HEK293T (cell line): ENCODE measurements at regions not wholly inside any gene's neighbourhood (a gene's known extent, or its start where the extent isn't known, plus 50 kb on each side); places are given as distances from the start of the nearest gene placed in this dataset.

ENCODE experiments used
- CTCF ChIA-PET: fragments of 350-600 bp; formaldehyde crosslinking; extraction: SDS; loops from one replicate; lab custom pipeline; 2021; ENCODE audit warnings: antibody characterized with exemption, inconsistent platforms; lab: Yijun Ruan, JAX
- POLR2A ChIA-PET: fragments of 350-600 bp; formaldehyde crosslinking; extraction: SDS; loops from one replicate; lab custom pipeline; 2020; ENCODE audit warnings: antibody characterized with exemption, inconsistent platforms; lab: Yijun Ruan, JAX
- DNase-seq: peaks from one replicate; pipeline ENCODE4 v3.0.0; 2012; ENCODE audit warnings: mixed read lengths; ENCODE audit errors: extremely low spot score
- ARNT ChIP-seq: fragments of 450-650 bp; IDR thresholded peaks from 2 replicates; pipeline ENCODE4 v1.6.1; 2017; ENCODE audit warnings: mild to moderate bottlenecking
- BHLHE40 ChIP-seq: fragments of 450-650 bp; IDR thresholded peaks from 2 replicates; pipeline ENCODE4 v1.6.1; 2016; ENCODE audit warnings: mild to moderate bottlenecking, moderate library complexity, borderline replicate concordance
- CTBP1 ChIP-seq: fragments of 450-650 bp; IDR thresholded peaks from 2 replicates; pipeline ENCODE4 v1.6.1; 2016; ENCODE audit warnings: borderline replicate concordance
- ELF4 ChIP-seq: fragments of 450-650 bp; IDR thresholded peaks from 2 replicates; pipeline ENCODE4 v1.6.1; 2017; ENCODE audit warnings: antibody characterized with exemption
- FOXA1 ChIP-seq: fragments of 450-650 bp; IDR thresholded peaks from 2 replicates; pipeline ENCODE4 v1.6.1; 2016; ENCODE audit warnings: mild to moderate bottlenecking
- FOXK2 ChIP-seq: fragments of 450-650 bp; IDR thresholded peaks from 2 replicates; pipeline ENCODE4 v1.6.1; 2016; ENCODE audit warnings: mild to moderate bottlenecking
- FOXM1 ChIP-seq: fragments of 450-650 bp; IDR thresholded peaks from 2 replicates; pipeline ENCODE4 v1.6.1; 2017; ENCODE audit warnings: mild to moderate bottlenecking, borderline replicate concordance
- HDGF ChIP-seq: fragments of 450-650 bp; IDR thresholded peaks from 2 replicates; pipeline ENCODE4 v1.6.1; 2017; ENCODE audit warnings: antibody characterized with exemption, borderline replicate concordance
- L3MBTL2 ChIP-seq: fragments of 450-650 bp; conservative IDR thresholded peaks from 2 replicates; pipeline ENCODE4 v1.6.1; 2016; ENCODE audit warnings: mild to moderate bottlenecking
- LEF1 ChIP-seq: fragments of 450-650 bp; IDR thresholded peaks from 2 replicates; pipeline ENCODE4 v1.6.1; 2017; ENCODE audit warnings: mild to moderate bottlenecking, borderline replicate concordance
- NFRKB ChIP-seq: fragments of 450-650 bp; IDR thresholded peaks from 2 replicates; pipeline ENCODE4 v1.6.1; 2016; ENCODE audit warnings: mild to moderate bottlenecking, moderate library complexity
- SP1 ChIP-seq: fragments of 450-650 bp; IDR thresholded peaks from 2 replicates; pipeline ENCODE4 v1.6.1; 2017
- SUZ12 ChIP-seq: fragments of 450-650 bp; IDR thresholded peaks from 2 replicates; pipeline ENCODE4 v1.6.1; 2016; ENCODE audit warnings: mild to moderate bottlenecking
- TARDBP ChIP-seq: fragments of 450-650 bp; IDR thresholded peaks from 2 replicates; pipeline ENCODE4 v1.6.1; 2016
- ZNF384 ChIP-seq: fragments of 450-650 bp; IDR thresholded peaks from 2 replicates; pipeline ENCODE4 v1.6.1; 2016
- TF ChIP-seq, protein P1 (sequence below): fragments of 450-650 bp; IDR thresholded peaks from 2 replicates; pipeline ENCODE4 v1.6.1; 2016

DNA sequence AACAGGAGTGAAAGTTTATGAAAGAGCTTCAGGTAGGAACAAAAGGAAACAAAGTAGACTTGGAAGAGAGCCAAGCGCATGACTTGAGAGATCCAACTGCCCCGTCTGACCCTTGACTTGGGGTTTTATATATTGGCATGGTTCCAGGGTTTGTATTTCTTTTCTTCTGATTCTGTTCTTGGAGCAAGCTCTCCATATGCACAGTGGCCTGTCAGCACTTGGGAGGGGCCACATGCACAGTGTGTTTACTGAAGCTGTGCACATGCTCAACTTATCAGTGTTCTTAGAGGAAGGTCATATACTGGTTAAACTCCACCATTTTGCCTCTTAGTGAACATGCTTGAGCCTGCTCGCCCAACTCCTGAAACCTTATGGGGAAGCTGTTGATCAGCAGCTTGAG lies 953.7 kb downstream of the TFAP2A start:
- ChIA-PET POLR2A (no interaction called here), CTCF (no interaction called here)
- TF ChIP-seq ARNT (no peak), ZNF384 (no peak), ELF4 (no peak), NFRKB (no peak), FOXK2 (no peak), FOXA1 (no peak), FOXM1 (no peak), BHLHE40 (no peak), CTBP1 (no peak), LEF1 (no peak), SP1 (no peak), SUZ12 (no peak), TARDBP (no peak), HDGF (no peak)
- TF ChIP-seq, protein P1, sequence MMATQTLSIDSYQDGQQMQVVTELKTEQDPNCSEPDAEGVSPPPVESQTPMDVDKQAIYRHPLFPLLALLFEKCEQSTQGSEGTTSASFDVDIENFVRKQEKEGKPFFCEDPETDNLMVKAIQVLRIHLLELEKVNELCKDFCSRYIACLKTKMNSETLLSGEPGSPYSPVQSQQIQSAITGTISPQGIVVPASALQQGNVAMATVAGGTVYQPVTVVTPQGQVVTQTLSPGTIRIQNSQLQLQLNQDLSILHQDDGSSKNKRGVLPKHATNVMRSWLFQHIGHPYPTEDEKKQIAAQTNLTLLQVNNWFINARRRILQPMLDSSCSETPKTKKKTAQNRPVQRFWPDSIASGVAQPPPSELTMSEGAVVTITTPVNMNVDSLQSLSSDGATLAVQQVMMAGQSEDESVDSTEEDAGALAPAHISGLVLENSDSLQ, result no peak
- no peak for DNase-seq

DNA sequence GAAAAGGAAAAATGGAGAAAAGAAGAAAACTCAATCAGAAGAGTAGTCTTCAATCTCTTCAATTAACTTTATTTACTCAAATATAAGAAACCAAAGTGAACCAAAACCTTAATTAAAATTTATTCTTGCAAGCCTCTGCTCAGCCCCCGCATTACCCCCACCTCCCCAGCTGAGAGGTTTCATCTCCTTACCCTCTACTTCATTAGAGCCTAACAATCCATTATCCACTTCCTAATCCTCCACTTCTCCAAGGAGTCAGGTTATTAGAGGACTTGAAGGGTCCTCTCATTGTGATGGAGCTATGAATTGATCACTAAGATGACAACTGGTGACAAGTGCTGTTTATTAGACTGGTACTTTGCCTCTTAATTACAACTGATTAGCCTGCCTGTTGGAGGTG lies 956.5 kb downstream of the TFAP2A start:
- TF ChIP-seq FOXM1, result no peak
- no peak for TF ChIP-seq FOXA1
- no peak for TF ChIP-seq CTBP1
- TF ChIP-seq ZNF384, result no peak
- no peak for TF ChIP-seq SP1
- no peak for TF ChIP-seq NFRKB
- no peak for TF ChIP-seq ARNT
- TF ChIP-seq TARDBP, result no peak
- no peak for TF ChIP-seq ELF4
- no peak for TF ChIP-seq BHLHE40
- no peak for TF ChIP-seq LEF1
- no peak for TF ChIP-seq SUZ12
- TF ChIP-seq, protein P1, result no peak
- no peak for TF ChIP-seq FOXK2
- no peak for TF ChIP-seq L3MBTL2
- no peak for TF ChIP-seq HDGF
- CTCF ChIA-PET, result no interaction called here
- POLR2A ChIA-PET, result no interaction called here
- no peak for DNase-seq

- CTCF ChIA-PET, result no interaction called here
Measured at GRCh38 chr6:9455864-9456658, 958.8 kb downstream of the TFAP2A start.

DNA sequence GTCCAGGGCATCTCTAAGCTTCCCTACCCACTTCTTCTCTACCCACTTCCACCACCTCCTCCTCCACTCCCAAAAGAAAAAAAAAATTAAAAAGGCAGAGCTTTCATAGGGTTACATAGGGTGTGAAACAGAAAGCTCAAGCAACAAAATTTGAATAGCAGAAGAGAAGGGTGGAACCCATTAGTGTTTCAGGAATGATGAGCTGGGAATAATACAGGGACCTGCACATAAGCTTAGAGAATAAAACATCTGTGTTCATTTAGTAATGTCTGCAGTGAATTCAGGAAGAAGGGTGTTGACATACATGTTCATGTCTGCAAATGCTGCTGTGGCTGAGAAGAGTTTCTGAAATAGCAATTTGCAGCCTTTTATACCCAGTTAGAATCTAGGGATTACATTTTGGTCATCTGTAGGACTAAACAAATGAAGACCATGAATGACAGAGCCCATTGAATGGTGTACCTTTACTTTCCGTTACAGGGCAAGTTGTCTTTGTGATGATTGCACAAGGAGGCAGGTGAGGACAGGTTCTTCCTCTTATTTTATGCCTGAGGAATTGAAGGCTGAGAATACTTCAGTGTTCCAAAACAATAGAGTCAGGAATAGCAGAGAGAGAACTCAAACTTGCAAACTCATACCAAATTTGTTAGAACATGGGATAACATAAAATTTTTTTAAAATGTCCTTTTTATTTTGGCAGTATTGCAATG lies 975.1 kb downstream of the TFAP2A start:
- DNase-seq, result no peak
- POLR2A ChIA-PET, result no interaction called here

More at GRCh38 chr6:9455864-9456658, 958.8 kb downstream of the TFAP2A start:
- POLR2A ChIA-PET, result no interaction called here
- TF ChIP-seq NFRKB, result no peak
- no peak for TF ChIP-seq SP1
- no peak for TF ChIP-seq LEF1
- no peak for TF ChIP-seq ZNF384
- TF ChIP-seq HDGF, result no peak
- TF ChIP-seq TARDBP, result no peak
- TF ChIP-seq, protein P1, result no peak
- TF ChIP-seq CTBP1, result no peak
- no peak for TF ChIP-seq FOXK2
- TF ChIP-seq ELF4, result no peak
- no peak for TF ChIP-seq BHLHE40
- TF ChIP-seq FOXA1, result no peak
- no peak for TF ChIP-seq L3MBTL2
- no peak for TF ChIP-seq SUZ12
- TF ChIP-seq ARNT, result no peak
- TF ChIP-seq FOXM1, result no peak
- DNase-seq, result no peak

More for the DNA sequence above, 975.1 kb downstream of the TFAP2A start:
- CTCF ChIA-PET, result interaction anchor here (0.6 kb wide), 1 partner anchor 563 kb away, joined by 3 read pairs; no protein-coding TSS in a partner anchor
- no peak for TF ChIP-seq ARNT
- TF ChIP-seq FOXA1, result no peak
- TF ChIP-seq ELF4, result no peak
- TF ChIP-seq SUZ12, result no peak
- no peak for TF ChIP-seq ZNF384
- TF ChIP-seq NFRKB, result no peak
- TF ChIP-seq HDGF, result no peak
- no peak for TF ChIP-seq L3MBTL2
- no peak for TF ChIP-seq CTBP1
- no peak for TF ChIP-seq TARDBP
- no peak for TF ChIP-seq SP1
- TF ChIP-seq LEF1, result no peak
- TF ChIP-seq, protein P1, result no peak
- TF ChIP-seq FOXM1, result no peak
- TF ChIP-seq BHLHE40, result no peak
- no peak for TF ChIP-seq FOXK2
